HG02798 (cell line): ENCODE measurements at regions not wholly inside any gene's neighbourhood (a gene's known extent, or its start where the extent isn't known, plus 50 kb on each side); places are given as distances from the start of the nearest gene placed in this dataset.

ENCODE experiments used
- ATAC-seq: cut with Tn5 transposase; IDR thresholded peaks from one replicate; pipeline ENCODE4 v1.9.1; 2021; ENCODE audit warnings: mild to moderate bottlenecking; ENCODE audit not compliant: unreplicated experiment, poor library complexity

DNA sequence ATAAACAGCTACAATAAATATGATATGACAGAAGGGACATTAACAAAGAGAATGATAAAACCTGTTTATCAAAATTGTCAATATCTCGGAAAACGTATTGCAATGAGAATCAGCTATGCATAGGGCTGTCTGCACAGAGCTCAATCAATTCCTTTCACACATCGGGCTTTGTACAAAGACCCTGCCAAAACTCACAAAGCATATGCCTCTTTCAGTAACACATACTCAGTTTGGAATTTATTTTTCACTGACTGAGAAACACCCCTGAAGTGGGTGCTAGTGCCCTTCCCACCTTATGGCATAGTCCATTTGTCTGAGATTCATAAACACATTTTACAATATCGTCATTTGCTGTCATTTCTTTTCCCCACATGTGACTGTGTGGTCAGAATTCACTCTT lies 815.8 kb upstream of the FAM98A start:
- no peak for ATAC-seq

- ATAC-seq: no peak
These were observed 809.0 kb upstream of the FAM98A start for GRCh38 chr2:34408100-34408499.

DNA sequence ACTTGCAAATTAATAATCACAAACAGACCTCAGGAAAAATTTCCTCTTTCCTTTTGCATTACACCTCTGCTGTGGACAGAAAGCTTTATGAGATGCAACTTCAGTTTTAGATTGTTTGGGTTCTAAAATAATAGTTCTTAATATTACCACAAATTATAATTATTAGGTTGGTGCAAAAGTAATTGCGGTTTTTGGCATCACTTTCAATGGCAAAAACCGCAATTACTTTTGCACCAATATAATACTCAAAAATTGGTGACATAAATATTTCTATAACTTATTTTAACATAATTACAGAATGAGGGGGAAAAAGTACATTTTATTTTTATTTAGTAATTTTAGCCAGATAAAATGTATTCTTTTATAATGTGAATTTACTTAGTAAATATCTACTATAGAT lies 804.4 kb upstream of the FAM98A start:
- ATAC-seq: no peak

DNA sequence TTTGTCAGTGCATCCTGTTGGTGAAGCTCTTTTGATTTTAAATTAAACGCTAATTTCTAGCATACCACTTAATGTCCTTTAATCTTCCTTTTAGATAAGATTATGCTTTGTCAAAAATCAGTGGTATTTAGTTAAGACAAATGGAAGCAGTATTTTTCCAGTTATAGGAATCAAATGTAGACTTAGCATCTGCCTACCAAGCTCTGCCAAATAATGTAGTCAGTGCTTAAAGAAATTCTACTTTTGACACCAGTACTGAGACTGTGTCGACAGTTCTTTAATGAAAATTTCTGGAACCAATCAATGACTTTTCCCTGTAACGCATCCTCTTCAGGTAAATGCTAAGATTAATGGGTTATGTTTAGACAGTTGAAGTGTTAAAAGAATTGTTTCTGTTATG lies 803.3 kb upstream of the FAM98A start:
- no peak for ATAC-seq

- no peak for ATAC-seq
These were observed 802.1 kb upstream of the FAM98A start for GRCh38 chr2:34401186-34401585.

- ATAC-seq: no peak
These were observed 789.3 kb upstream of the FAM98A start for GRCh38 chr2:34388446-34388845.

DNA sequence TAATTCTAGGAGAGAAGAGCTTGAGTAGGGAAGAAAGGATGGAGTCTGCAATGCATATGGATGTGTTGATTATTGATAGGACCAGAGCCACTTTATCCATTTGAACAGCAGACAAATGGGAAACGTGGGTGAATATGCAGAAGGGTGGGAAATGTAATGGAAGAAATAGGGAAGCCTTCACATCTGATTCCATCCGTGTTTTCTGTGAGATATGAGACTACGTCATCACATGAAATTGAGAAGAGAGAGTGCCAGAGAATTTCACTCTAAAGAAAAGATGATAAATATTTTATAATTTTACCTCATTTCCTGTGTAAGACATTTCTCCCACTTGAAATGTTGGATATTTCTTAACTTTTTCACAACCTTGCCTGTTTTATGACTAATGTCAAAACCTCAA lies 788.4 kb upstream of the FAM98A start:
- ATAC-seq: no peak

GRCh38 chr2:34379586-34379985 lies 780.5 kb upstream of the FAM98A start:
- ATAC-seq: no peak

DNA sequence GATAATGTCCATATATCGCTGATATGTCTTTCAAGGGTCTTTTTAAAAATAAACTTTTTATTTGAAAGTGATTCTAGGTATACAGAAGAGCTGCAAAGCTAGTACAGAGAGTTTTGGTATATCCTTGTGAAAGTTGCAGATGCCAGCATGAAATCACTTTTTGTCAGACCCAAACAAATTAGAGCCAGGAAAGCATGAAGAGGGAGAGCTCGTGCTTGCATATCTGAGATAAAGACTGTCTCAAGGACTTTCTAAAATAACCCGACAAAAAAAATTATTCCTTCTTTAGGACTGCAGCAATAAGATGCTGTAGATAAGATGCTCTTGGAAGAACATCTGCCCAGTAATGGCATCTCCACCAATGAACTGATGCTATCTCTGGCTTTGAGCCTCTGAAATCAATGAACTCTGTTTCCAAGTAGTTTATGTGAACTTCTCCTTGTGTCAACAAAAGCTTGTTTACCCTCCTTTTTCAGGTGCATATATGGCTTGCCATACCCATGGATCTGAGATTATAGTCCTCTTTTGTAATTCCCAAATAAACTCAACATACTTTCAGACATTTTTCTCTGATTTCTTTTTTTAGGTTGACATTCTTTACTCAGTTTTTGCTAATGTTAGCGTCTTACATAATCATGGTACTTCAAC lies 774.6 kb upstream of the FAM98A start:
- no peak for ATAC-seq

GRCh38 chr2:34372967-34373366 lies 773.9 kb upstream of the FAM98A start:
- ATAC-seq: no peak

GRCh38 chr2:34371711-34372110 lies 772.6 kb upstream of the FAM98A start:
- ATAC-seq: no peak

GRCh38 chr2:34368304-34368703 lies 769.2 kb upstream of the FAM98A start:
- no peak for ATAC-seq

DNA sequence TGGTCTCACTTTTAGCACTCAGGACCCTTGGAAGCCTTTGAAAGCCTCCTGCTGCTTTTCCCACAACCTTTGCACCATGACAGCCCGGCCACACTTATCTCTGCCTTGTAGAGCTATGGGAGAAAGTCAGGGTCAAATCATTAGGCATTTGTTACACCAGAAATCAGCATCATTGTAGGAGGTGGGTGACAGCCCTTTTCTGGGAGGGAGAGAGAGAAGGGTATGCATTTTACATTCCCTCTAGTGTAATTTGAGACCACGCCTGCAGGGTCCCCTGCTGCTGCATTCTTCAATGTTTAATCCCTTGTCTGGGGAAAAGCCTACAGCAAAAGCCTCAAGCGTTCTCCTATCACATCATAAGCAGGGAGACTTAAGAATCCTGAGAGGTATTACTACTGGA lies 766.8 kb upstream of the FAM98A start:
- ATAC-seq: no peak

DNA sequence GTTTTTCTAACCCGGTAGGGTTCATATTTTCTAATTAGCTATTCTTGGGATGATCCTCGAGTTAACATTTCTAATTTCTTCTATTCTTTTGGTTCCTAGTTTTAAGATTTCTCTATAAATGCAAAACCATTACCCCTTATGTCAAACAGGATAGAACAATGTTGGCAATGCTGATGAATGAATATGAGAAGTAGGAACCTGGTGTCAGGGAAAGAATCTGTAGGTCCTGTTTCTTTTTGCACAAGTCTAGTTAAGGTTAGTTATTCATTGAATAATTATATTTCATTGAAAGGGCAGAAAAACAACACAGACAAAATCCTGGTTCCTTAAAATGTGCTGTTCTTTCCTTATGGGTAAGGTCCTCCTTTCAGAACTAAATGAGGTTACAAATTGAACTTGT lies 766.4 kb upstream of the FAM98A start:
- ATAC-seq: no peak

GRCh38 chr2:34353509-34354113 lies 754.5 kb upstream of the FAM98A start:
- ATAC-seq: no peak

DNA sequence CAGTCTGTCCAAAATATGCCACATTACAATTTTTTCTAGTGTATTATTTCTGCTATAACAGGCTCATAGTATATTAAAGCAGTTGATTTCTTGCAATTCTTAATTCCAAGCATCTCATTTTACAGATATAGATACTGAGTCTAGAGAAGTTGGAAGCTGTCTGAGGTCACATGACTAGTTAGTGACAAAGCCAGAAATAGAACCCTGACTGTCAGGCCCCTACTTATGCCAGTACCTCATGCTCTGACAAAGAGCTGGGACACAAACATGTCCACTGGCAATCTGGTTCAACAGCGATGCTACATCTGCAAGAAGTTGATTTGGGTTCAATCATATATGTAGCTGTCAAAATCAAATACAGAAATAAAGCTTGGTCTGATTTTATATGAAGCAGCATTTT lies 750.4 kb upstream of the FAM98A start:
- ATAC-seq: no peak

DNA sequence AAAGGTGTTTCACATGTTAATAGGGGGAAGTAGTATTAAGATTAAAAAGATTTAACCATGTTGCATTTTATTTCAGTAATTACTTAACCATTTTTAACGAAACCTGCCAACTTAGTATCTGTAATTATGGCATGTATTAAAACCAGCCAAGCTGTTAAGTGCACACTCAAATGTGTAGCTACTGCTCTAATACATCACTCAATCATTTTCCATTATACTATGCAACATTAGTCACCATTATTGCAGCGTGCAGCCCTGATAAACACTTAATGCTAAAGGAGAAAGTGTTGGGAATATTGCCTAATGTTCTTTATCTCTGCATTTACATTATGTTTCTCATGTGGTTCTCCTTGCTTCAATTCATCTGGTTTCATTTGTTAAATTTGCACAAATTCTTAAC lies 745.9 kb upstream of the FAM98A start:
- no peak for ATAC-seq

DNA sequence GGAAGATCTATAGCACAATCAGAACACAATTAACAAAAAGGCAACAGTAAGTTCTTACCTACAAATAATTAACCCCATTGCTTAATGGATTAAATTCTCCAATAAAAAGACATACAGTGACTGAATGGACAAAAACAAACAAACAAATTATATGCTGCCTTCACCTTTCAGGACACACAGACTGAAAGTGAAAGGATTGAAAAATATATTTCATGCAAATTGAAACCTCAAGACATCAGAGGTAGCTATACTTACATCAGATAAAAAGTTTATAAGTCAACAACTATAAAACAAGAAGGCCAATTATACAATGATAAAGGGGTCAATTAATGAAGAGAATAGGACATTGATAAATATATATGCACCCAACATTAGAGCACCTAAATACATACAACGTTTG lies 741.2 kb upstream of the FAM98A start:
- no peak for ATAC-seq

- ATAC-seq: no peak
These were observed 738.6 kb upstream of the FAM98A start for GRCh38 chr2:34337735-34338134.

DNA sequence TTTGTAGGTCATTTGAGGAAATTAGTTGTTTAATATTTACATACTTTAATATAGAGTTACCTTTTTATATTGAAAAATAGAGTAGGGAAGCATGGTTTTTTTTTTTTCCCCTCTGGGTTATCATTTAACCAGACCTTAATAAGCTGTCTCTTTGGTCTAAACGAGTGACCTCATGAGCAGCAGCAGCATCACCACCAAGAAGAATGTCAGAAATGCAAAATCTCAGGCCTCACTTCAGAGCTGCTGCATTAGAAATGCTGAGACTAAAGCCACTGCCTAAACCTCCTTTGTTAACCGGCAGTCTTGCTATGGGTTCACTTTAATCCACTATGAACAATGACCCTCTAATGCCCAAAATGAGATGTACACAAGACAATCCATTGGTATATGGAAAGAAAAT lies 733.7 kb upstream of the FAM98A start:
- no peak for ATAC-seq

GRCh38 chr2:34320056-34320455 lies 721.0 kb upstream of the FAM98A start:
- ATAC-seq: no peak

DNA sequence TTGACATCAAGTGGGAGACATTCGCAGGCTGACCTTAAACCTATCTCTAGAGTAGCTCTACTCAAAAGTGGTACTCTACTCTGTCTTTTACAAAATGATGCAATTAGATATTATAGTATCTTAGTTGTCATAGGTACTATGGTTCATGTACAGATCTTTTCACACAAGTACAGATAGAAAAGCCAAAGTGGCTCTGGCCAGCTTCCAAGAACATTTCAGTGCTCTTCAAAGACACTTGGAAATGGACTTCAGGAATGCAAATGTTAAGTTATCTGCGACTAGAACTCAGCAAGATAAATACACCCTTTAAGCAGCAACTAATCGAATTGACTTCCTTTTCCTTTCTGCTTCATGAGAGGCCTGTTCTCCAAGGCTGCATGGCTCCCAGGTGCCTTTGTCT lies 718.7 kb upstream of the FAM98A start:
- no peak for ATAC-seq

- ATAC-seq: no peak
These were observed 717.7 kb upstream of the FAM98A start for GRCh38 chr2:34316788-34317187.
